Mesendoderm (in vitro differentiated cells): ENCODE measurements at regions not wholly inside any gene's neighbourhood (a gene's known extent, or its start where the extent isn't known, plus 50 kb on each side); places are given as distances from the start of the nearest gene placed in this dataset.

ENCODE experiments used
- DNase-seq: peaks from one replicate; pipeline ENCODE4 v3.0.0; 2013
- H2AK5ac ChIP-seq: 2 replicates; pipeline ENCODE4 v1.6.1; 2013; ENCODE audit warnings: low read length, inconsistent platforms
- H2BK120ac ChIP-seq: 2 replicates; pipeline ENCODE4 v1.6.1; 2013; ENCODE audit warnings: low read depth, mild to moderate bottlenecking, low read length, moderate library complexity, mixed read lengths
- H2BK15ac ChIP-seq: replicated peaks from 2 replicates; pipeline ENCODE4 v1.6.1; 2013; ENCODE audit warnings: low read depth, mild to moderate bottlenecking, moderate library complexity
- H2BK5ac ChIP-seq: 2 replicates; pipeline ENCODE4 v1.6.1; 2013; ENCODE audit warnings: low read length, inconsistent platforms
- H3K18ac ChIP-seq: 2 replicates; pipeline ENCODE4 v1.6.1; 2013; ENCODE audit warnings: mild to moderate bottlenecking, low read length, mixed read lengths
- H3K23ac ChIP-seq: one replicate; pipeline ENCODE4 v1.6.1; 2013; ENCODE audit warnings: low read length
- H3K27ac ChIP-seq: 2 replicates; pipeline ENCODE4 v1.5.1; 2013; ENCODE audit warnings: low read depth, mild to moderate bottlenecking, inconsistent platforms, low read length, moderate library complexity
- H3K27me3 ChIP-seq: 2 replicates; pipeline ENCODE4 v1.6.1; 2013; ENCODE audit warnings: low read length, control low read depth, mild to moderate bottlenecking, inconsistent platforms; ENCODE audit not compliant: insufficient read depth, poor library complexity
- H3K36me3 ChIP-seq: 2 replicates; pipeline ENCODE4 v1.6.1; 2013; ENCODE audit warnings: low read length, inconsistent platforms; ENCODE audit not compliant: control insufficient read depth, insufficient read depth
- H3K4ac ChIP-seq: one replicate; pipeline ENCODE4 v1.6.1; 2013; ENCODE audit warnings: low read depth, mild to moderate bottlenecking, low read length, moderate library complexity
- H3K4me1 ChIP-seq: 2 replicates; pipeline ENCODE4 v1.6.1; 2013; ENCODE audit warnings: low read depth, low read length, inconsistent platforms; ENCODE audit not compliant: control insufficient read depth
- H3K4me2 ChIP-seq: 2 replicates; pipeline ENCODE4 v1.6.1; 2013; ENCODE audit warnings: low read length
- H3K4me3 ChIP-seq: 2 replicates; pipeline ENCODE4 v1.5.1; 2013; ENCODE audit warnings: mild to moderate bottlenecking, low read length
- H3K56ac ChIP-seq: one replicate; pipeline ENCODE4 v1.6.1; 2013; ENCODE audit warnings: low read length
- H3K79me1 ChIP-seq: 2 replicates; pipeline ENCODE4 v1.6.1; 2013; ENCODE audit warnings: low read length, inconsistent platforms
- H3K79me2 ChIP-seq: 2 replicates; pipeline ENCODE4 v1.6.1; 2013; ENCODE audit warnings: mild to moderate bottlenecking, low read length; ENCODE audit not compliant: control insufficient read depth, insufficient read depth
- H3K9ac ChIP-seq: 2 replicates; pipeline ENCODE4 v1.6.1; 2013; ENCODE audit warnings: low read length, inconsistent platforms
- H4K5ac ChIP-seq: one replicate; pipeline ENCODE4 v1.6.1; 2013; ENCODE audit warnings: low read length
- H4K8ac ChIP-seq: one replicate; pipeline ENCODE4 v1.6.1; 2013; ENCODE audit warnings: low read depth, mild to moderate bottlenecking, control low read depth, low read length, moderate library complexity
- WGBS: extraction: QIAGEN DNeasy Blood & Tissue Kit; methylation state at CpG from one replicate; pipeline ENCODE4 v1.1.7; 2013; ENCODE audit warnings: low lambda C conversion rate, missing lambda C conversion rate; ENCODE audit not compliant: insufficient coverage; ENCODE audit errors: extremely low coverage; 5-methylcytosine and 5-hydroxymethylcytosine counted together

GRCh38 chr15:38684440-38685010 lies 119.9 kb upstream of the RASGRP1 start:
- Histone ChIP-seq H3K4me2 (no peak overlapping the region), H3K4ac (no peak overlapping the region), H3K18ac (no peak overlapping the region), H3K27me3 (no peaks in the 10 kb centered on the region), H3K9ac (no peak overlapping the region), H3K79me2 (no peaks in the 10 kb centered on the region), H2BK15ac (no peak overlapping the region), H4K8ac (no peak overlapping the region), H2AK5ac (no peak overlapping the region), H3K27ac (no peak overlapping the region), H4K5ac (no peak overlapping the region), H3K36me3 (no peaks in the 10 kb centered on the region), H3K4me3 (no peak overlapping the region), H3K79me1 (no peaks in the 10 kb centered on the region), H3K23ac (no peak overlapping the region), H2BK5ac (no peak overlapping the region), H3K56ac (no peak overlapping the region), H2BK120ac (no peak overlapping the region), H3K4me1 (no peaks in the 10 kb centered on the region)
- no peak for DNase-seq
- no CpG with 5 or more reads among the region's 2 CpGs for WGBS

GRCh38 chr15:38685686-38686339 lies 121.2 kb upstream of the RASGRP1 start:
- Histone ChIP-seq H3K4ac (no peak overlapping the region), H3K4me3 (no peak overlapping the region), H3K36me3 (no peaks in the 10 kb centered on the region), H3K4me2 (no peak overlapping the region), H3K23ac (no peak overlapping the region), H3K18ac (no peak overlapping the region), H3K79me2 (no peaks in the 10 kb centered on the region), H4K8ac (no peak overlapping the region), H3K4me1 (no peaks in the 10 kb centered on the region), H4K5ac (no peak overlapping the region), H3K9ac (no peak overlapping the region), H3K27ac (no peak overlapping the region), H2BK5ac (no peak overlapping the region), H2AK5ac (no peak overlapping the region), H3K79me1 (no peaks in the 10 kb centered on the region), H3K56ac (no peak overlapping the region), H3K27me3 (no peaks in the 10 kb centered on the region), H2BK120ac (no peak overlapping the region), H2BK15ac (no peak overlapping the region)
- DNase-seq, result no peak
- no CpG with 5 or more reads among the region's 4 CpGs for WGBS

- no peaks in the 10 kb centered on the region for H3K27me3 ChIP-seq
- WGBS, result 100% methylated on average over 1 of the region's 2 CpGs
- no peak overlapping the region for H2AK5ac ChIP-seq
Measured at GRCh38 chr15:38687340-38687739, 122.7 kb upstream of the RASGRP1 start.

DNA sequence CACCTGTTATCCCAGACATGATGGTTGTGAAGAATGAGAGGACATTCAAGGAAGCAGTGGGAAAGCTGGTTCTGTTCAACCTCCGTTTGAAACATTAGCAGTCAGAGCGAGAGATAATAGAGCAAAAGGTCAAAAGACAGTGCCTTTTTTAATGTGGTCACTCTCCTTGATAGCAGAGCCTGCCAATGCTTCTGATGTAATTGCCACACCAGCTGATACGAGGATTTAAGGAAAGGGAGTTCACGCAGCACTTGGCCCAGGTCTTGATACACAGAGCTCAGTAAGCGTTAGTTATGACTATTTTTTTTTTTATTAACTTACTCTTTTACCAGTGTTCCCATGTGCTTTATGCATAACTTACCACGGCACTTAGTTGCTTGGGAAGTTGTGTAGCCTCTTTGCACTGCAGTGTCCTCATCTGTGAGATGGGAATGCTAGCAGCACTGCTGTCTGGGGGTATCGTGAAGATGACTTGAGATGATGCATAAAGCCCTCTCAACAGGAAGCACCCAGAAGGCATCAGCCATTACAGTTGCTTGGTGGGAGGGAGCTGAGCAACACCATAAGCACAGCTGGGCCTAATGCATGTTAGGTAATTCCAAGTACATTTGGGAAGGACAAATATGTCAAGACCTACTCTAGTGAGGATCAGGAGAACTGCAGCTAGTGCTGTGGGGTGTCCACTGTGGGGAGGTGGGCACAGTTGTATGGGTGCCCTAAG lies 123.3 kb upstream of the RASGRP1 start:
- no peak overlapping the region for H3K23ac ChIP-seq
- no peak for DNase-seq
- H3K18ac ChIP-seq, result no peak overlapping the region
- no CpG with 5 or more reads among the region's 7 CpGs for WGBS
- H3K9ac ChIP-seq, result no peak overlapping the region
- no peak overlapping the region for H3K27ac ChIP-seq
- H3K36me3 ChIP-seq, result no peaks in the 10 kb centered on the region
- no peak overlapping the region for H2BK5ac ChIP-seq
- no peak overlapping the region for H2BK15ac ChIP-seq
- H3K79me1 ChIP-seq, result no peaks in the 10 kb centered on the region
- no peak overlapping the region for H4K5ac ChIP-seq
- H3K4me1 ChIP-seq, result no peaks in the 10 kb centered on the region
- no peak overlapping the region for H3K4me2 ChIP-seq
- H3K79me2 ChIP-seq, result no peaks in the 10 kb centered on the region
- no peak overlapping the region for H4K8ac ChIP-seq
- H3K4me3 ChIP-seq, result no peak overlapping the region
- H2BK120ac ChIP-seq, result no peak overlapping the region
- H3K4ac ChIP-seq, result no peak overlapping the region
- no peak overlapping the region for H3K56ac ChIP-seq
- no peak overlapping the region for H2AK5ac ChIP-seq
- H3K27me3 ChIP-seq, result no peaks in the 10 kb centered on the region

More at GRCh38 chr15:38687340-38687739, 122.7 kb upstream of the RASGRP1 start:
- no peak overlapping the region for H3K4me3 ChIP-seq
- no peak overlapping the region for H3K23ac ChIP-seq
- H3K18ac ChIP-seq, result no peak overlapping the region
- H3K56ac ChIP-seq, result no peak overlapping the region
- H3K79me2 ChIP-seq, result no peaks in the 10 kb centered on the region
- H4K8ac ChIP-seq, result no peak overlapping the region
- no peak overlapping the region for H3K4me2 ChIP-seq
- H3K4ac ChIP-seq, result no peak overlapping the region
- H2BK15ac ChIP-seq, result no peak overlapping the region
- H3K36me3 ChIP-seq, result no peaks in the 10 kb centered on the region
- no peaks in the 10 kb centered on the region for H3K4me1 ChIP-seq
- DNase-seq, result no peak
- no peak overlapping the region for H3K9ac ChIP-seq
- no peak overlapping the region for H4K5ac ChIP-seq
- no peaks in the 10 kb centered on the region for H3K79me1 ChIP-seq
- H2BK120ac ChIP-seq, result no peak overlapping the region
- no peak overlapping the region for H2BK5ac ChIP-seq
- no peak overlapping the region for H3K27ac ChIP-seq

DNA sequence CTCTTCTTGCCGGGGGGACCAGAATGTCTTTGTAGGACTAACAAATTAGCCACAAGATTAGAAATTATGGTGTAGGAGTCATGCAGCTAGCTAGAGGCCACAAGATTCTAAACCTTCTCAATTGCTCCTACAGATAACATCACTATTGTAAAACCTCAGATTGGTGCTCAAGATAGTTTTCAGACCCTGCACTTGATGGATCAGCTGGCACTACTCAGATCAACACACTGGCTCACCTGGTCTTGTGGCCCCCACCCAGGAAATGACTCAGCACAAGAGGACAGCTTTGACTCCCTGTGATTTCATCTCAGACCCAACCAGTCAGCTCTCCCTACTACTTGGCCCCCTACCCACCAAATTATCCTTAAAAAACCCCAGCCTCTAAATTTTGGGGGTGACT lies 124.1 kb upstream of the RASGRP1 start:
- no peak overlapping the region for H3K4ac ChIP-seq
- H2BK15ac ChIP-seq, result no peak overlapping the region
- no peaks in the 10 kb centered on the region for H3K27me3 ChIP-seq
- H3K4me3 ChIP-seq, result no peak overlapping the region
- H3K4me2 ChIP-seq, result no peak overlapping the region
- no peak overlapping the region for H2BK5ac ChIP-seq
- no peak overlapping the region for H2AK5ac ChIP-seq
- whole genome bisulfite sequencing, result no CpG with 5 or more reads among the region's 1 CpG
- no peak for DNase-seq
- no peak overlapping the region for H3K18ac ChIP-seq
- H3K27ac ChIP-seq, result no peak overlapping the region
- no peak overlapping the region for H2BK120ac ChIP-seq
- no peaks in the 10 kb centered on the region for H3K79me1 ChIP-seq
- H3K79me2 ChIP-seq, result no peaks in the 10 kb centered on the region
- H3K9ac ChIP-seq, result no peak overlapping the region
- H3K56ac ChIP-seq, result no peak overlapping the region
- no peak overlapping the region for H4K8ac ChIP-seq
- H3K23ac ChIP-seq, result no peak overlapping the region
- H3K36me3 ChIP-seq, result no peaks in the 10 kb centered on the region
- H4K5ac ChIP-seq, result no peak overlapping the region
- H3K4me1 ChIP-seq, result no peaks in the 10 kb centered on the region
